Small intestine (tissue), 7 donors: ENCODE measurements at regions not wholly inside any gene's neighbourhood (a gene's known extent, or its start where the extent isn't known, plus 50 kb on each side); places are given as distances from the start of the nearest gene placed in this dataset.

Experiments
- DNase-seq, 2 donors: peaks; one replicate each; pipeline versions ENCODE4 v3.0.0 to v3.0.0-alpha.2; 2013
- FAIRE-seq: peaks from 2 replicates; lab custom pipeline; 2012; peaks lifted over from hg19 to GRCh38; lab: Jason Lieb, UNC
- H3K27ac ChIP-seq, 3 donors: one replicate each; pipeline ENCODE4 v1.5.1; 2013; ENCODE audit warnings: low read length in 2 of 3, mild to moderate bottlenecking in 2 of 3, control low read depth in 1 of 3, inconsistent platforms in 1 of 3, low read depth in 1 of 3, moderate library complexity in 1 of 3
- H3K27me3 ChIP-seq, 3 donors: one replicate each; pipeline ENCODE4 v1.6.1; 2013; ENCODE audit warnings: low read length in 3 of 3, inconsistent platforms in 1 of 3; ENCODE audit not compliant: control insufficient read depth in 3 of 3, insufficient read depth in 3 of 3
- H3K36me3 ChIP-seq, 3 donors: one replicate each; pipeline ENCODE4 v1.6.1; 2013; ENCODE audit warnings: low read length in 3 of 3, inconsistent platforms in 1 of 3, low read depth in 1 of 3, mild to moderate bottlenecking in 1 of 3, moderate library complexity in 1 of 3; ENCODE audit not compliant: control insufficient read depth in 3 of 3, insufficient read depth in 2 of 3
- H3K4me1 ChIP-seq, 3 donors: one replicate each; pipeline ENCODE4 v1.6.1; 2013; ENCODE audit warnings: low read length in 2 of 3, inconsistent platforms in 1 of 3, low read depth in 1 of 3, mild to moderate bottlenecking in 1 of 3, moderate library complexity in 1 of 3; ENCODE audit not compliant: control insufficient read depth in 3 of 3, insufficient read depth in 2 of 3
- H3K4me3 ChIP-seq, 3 donors: one replicate each; pipeline ENCODE4 v1.5.1; 2013; ENCODE audit warnings: low read length in 3 of 3, control low read depth in 1 of 3, inconsistent platforms in 1 of 3, low read depth in 1 of 3, mild to moderate bottlenecking in 1 of 3, moderate library complexity in 1 of 3
- H3K9me3 ChIP-seq, 2 donors: one replicate each; pipeline ENCODE4 v1.6.1; 2013; ENCODE audit warnings: low read depth in 1 of 2, low read length in 1 of 2; ENCODE audit not compliant: control insufficient read depth in 2 of 2, insufficient read depth in 1 of 2
- WGBS, 3 donors: extraction: QIAGEN DNeasy Blood & Tissue Kit; methylation state at CpG; one replicate each; pipeline ENCODE4 v1.1.7; 2013; 5-methylcytosine and 5-hydroxymethylcytosine counted together
- donor health status: healthy with polysubstance abuse.
- donor health status: control.
- donor health status: control.
- donor health status: Bipolar disorder and iron deficiency.
- donor health status: healthy.

DNA sequence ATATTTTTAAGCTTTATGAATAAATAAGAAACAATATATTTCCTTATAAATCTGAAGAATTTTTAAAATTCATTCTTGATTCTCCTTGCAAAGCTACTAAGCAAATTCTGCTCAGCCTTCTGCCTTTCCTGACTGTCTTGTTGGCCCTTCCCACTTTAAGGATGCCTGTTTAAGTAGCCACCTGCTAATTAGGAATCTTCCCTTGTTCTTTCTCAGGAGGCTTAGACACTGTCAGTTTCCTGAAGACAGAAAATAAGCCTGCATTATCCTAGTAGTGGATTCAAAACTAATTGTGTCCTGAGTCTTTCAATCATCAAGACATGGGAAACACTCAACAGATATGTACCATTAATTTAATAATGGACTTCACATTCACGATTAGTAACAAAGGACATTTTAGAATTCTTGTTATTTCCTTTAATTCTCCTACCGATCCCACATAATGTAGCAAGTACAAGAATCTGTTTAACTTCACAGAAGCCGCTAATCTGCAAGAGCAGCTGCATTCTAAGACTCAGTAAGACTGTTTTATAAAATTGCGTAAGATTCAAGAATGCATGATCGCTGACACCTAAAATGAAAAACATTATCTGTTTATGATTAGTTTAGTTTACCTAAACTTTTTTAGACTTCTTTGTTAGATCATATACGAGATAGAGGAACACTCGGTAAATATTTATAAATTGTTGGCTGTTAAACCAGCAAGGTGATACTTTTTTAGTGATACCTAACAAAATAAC is 445.4 kb upstream of the DSEL start:
- H3K36me3 ChIP-seq: no peaks in the 10 kb centered on the region
- DNase-seq (no peak), FAIRE-seq (no peak)
- H3K4me3 ChIP-seq: no peak overlapping the region
- WGBS, 3 donors: 79 to 84% (median 80%) methylated on average over 7 of the region's 7 CpGs
- no peaks in the 10 kb centered on the region for H3K27me3 ChIP-seq
- H3K9me3 ChIP-seq: no peaks in the 10 kb centered on the region
- H3K4me1 ChIP-seq: no peaks in the 10 kb centered on the region
- H3K27ac ChIP-seq: no peak overlapping the region

DNA sequence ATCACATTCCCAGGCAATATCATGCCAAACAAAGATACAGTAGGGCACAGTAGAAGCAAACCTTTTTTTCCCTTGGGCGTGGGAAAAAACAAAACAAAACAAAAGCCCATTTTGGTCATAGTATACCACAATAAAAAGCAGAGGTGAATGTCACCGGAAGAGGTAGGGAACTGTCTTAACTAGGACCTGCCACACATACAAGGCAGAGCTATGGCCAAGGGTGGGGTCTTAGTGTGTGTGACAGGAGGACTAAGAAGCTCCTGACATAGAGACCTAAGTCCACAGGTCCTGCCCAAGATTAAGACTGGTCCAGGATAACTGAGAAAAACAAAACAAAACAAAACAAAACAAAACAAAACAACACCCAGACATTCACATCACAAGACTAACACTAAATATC is 441.2 kb upstream of the DSEL start:
- Histone ChIP-seq H3K4me1 (no peaks in the 10 kb centered on the region), H3K27me3 (no peaks in the 10 kb centered on the region), H3K36me3 (no peaks in the 10 kb centered on the region), H3K9me3 (no peaks in the 10 kb centered on the region), H3K4me3 (no peak overlapping the region), H3K27ac (no peak overlapping the region)
- no peak for DNase-seq
- WGBS, 3 donors: 68 to 86% (median 83%) methylated on average over 2 of the region's 2 CpGs
- no peak for FAIRE-seq

DNA sequence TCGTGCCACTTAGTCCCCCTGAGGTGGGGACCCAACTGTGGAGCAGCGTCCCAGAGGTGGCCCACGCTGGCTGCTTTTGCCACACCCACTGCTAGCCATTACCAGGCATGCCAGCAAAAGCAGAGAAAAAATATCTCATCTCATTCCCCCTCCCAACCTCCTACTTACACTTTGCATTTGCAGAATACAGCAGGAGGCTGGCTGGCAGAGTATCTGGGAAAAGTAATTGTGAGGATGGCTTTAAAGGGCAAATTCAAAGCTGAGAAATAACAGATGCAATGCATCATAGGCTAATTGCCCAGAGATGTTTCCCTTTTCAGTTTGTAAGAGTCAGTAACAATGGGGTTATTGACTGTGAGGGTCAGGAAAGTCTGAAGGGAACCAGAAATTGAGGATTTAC is 438.1 kb upstream of the DSEL start:
- H3K9me3 ChIP-seq: no peaks in the 10 kb centered on the region
- H3K4me3 ChIP-seq: no peak overlapping the region
- H3K36me3 ChIP-seq: no peaks in the 10 kb centered on the region
- H3K27ac ChIP-seq: no peak overlapping the region
- FAIRE-seq: no peak
- no peaks in the 10 kb centered on the region for H3K4me1 ChIP-seq
- no peak for DNase-seq
- 23 to 37% (median 24%) methylated on average over 3 of the region's 3 CpGs for WGBS, 3 donors
- no peaks in the 10 kb centered on the region for H3K27me3 ChIP-seq

GRCh38 chr18:67951137-67951536 is 434.6 kb upstream of the DSEL start:
- Histone ChIP-seq H3K27me3 (no peaks in the 10 kb centered on the region), H3K4me1 (no peaks in the 10 kb centered on the region), H3K9me3 (no peaks in the 10 kb centered on the region), H3K4me3 (no peak overlapping the region), H3K27ac (no peak overlapping the region), H3K36me3 (no peaks in the 10 kb centered on the region)
- DNase-seq: no peak
- 75 to 78% (median 77%) methylated on average over 7 of the region's 7 CpGs for WGBS, 3 donors
- no peak for FAIRE-seq

GRCh38 chr18:67938660-67939059 is 422.1 kb upstream of the DSEL start:
- Histone ChIP-seq H3K9me3 (no peaks in the 10 kb centered on the region), H3K4me1 (no peaks in the 10 kb centered on the region), H3K27ac (no peak overlapping the region), H3K4me3 (no peak overlapping the region), H3K27me3 (no peaks in the 10 kb centered on the region), H3K36me3 (no peaks in the 10 kb centered on the region)
- 56 to 68% (median 59%) methylated on average over 3 of the region's 3 CpGs for WGBS, 3 donors
- FAIRE-seq (no peak), DNase-seq (no peak)

GRCh38 chr18:67935638-67936037 is 419.1 kb upstream of the DSEL start:
- 80 to 85% (median 82%) methylated on average over 3 of the region's 3 CpGs for WGBS, 3 donors
- FAIRE-seq (no peak), DNase-seq (no peak)
- Histone ChIP-seq H3K36me3 (no peaks in the 10 kb centered on the region), H3K9me3 (no peaks in the 10 kb centered on the region), H3K4me1 (no peaks in the 10 kb centered on the region), H3K4me3 (no peak overlapping the region), H3K27ac (no peak overlapping the region), H3K27me3 (no peaks in the 10 kb centered on the region)

- WGBS, 3 donors: 58 to 70% (median 68%) methylated on average over 1 of the region's 1 CpG
These were observed 416.8 kb upstream of the DSEL start for GRCh38 chr18:67933271-67933670.

DNA sequence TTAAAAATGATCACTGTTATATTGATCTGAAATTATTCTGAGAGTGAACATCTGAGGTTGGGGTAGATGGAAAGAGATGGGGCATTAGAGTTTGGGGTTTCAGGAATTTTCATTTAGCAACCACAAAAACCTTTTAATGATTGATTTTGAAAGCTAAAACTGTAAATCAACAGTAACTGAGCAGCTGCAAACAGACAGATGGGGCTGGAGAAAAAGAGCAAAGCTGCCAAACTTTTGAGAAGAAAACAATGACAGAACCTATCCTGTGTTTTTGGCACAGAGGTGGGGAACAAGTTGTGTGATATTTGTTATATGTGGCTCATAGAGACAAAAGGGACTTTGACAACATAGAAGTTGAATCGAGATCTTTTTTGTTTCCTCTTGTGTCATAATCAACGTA is 415.8 kb upstream of the DSEL start:
- H3K27me3 ChIP-seq: no peaks in the 10 kb centered on the region
- H3K4me1 ChIP-seq: no peaks in the 10 kb centered on the region
- no peak overlapping the region for H3K4me3 ChIP-seq
- FAIRE-seq (no peak), DNase-seq (no peak)
- H3K27ac ChIP-seq: no peak overlapping the region
- WGBS, 3 donors: 12 to 24% (median 15%) methylated on average over 2 of the region's 2 CpGs
- H3K36me3 ChIP-seq: no peaks in the 10 kb centered on the region
- no peaks in the 10 kb centered on the region for H3K9me3 ChIP-seq

More at GRCh38 chr18:67933271-67933670, 416.8 kb upstream of the DSEL start:
- Histone ChIP-seq H3K4me3 (no peak overlapping the region), H3K27ac (no peak overlapping the region), H3K27me3 (no peaks in the 10 kb centered on the region), H3K4me1 (no peaks in the 10 kb centered on the region), H3K9me3 (no peaks in the 10 kb centered on the region), H3K36me3 (no peaks in the 10 kb centered on the region)
- FAIRE-seq (no peak), DNase-seq (no peak)
